HG02970 (cell line): ENCODE measurements at regions not wholly inside any gene's neighbourhood (a gene's known extent, or its start where the extent isn't known, plus 50 kb on each side); places are given as distances from the start of the nearest gene placed in this dataset.

Experiments
- ATAC-seq: cut with Tn5 transposase; IDR thresholded peaks from one replicate; pipeline ENCODE4 v1.9.1; 2021; ENCODE audit warnings: mild to moderate bottlenecking, moderate library complexity, moderate number of reproducible peaks; ENCODE audit not compliant: unreplicated experiment, low FRiP score

- no peak for ATAC-seq
Measured at GRCh38 chr1:221631556-221631955, 110.3 kb downstream of the DUSP10 start.

- no peak for ATAC-seq
Measured at GRCh38 chr1:221632072-221632471, 109.8 kb downstream of the DUSP10 start.

DNA sequence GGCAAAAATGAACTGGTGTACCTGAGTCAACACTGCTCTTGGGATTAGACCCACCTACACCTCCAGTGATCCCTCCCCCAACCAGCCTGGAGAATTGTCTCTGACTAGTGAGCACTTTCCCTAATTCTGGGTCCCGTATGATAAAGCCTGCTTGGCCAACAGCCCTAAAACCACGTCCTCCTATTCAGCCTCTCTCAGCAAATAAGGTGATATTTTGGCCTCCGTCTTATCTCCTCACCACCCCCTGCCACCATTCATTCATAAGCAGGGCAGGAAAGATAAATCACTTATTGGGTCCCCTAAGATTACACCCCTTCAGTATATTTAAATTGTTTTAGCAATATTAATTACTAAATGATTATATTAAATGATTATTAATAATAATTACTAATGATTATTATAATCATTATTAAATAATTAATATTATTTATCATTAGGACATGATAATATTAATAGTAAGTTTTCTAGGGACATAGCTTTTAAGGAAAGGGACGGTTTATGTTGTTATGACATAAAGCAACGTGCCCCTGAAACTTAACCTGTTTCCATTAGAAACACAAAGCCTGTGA, 108.0 kb downstream of the DUSP10 start:
- no peak for ATAC-seq

- ATAC-seq = no peak
Measured at GRCh38 chr1:221634606-221635005, 107.3 kb downstream of the DUSP10 start.

DNA sequence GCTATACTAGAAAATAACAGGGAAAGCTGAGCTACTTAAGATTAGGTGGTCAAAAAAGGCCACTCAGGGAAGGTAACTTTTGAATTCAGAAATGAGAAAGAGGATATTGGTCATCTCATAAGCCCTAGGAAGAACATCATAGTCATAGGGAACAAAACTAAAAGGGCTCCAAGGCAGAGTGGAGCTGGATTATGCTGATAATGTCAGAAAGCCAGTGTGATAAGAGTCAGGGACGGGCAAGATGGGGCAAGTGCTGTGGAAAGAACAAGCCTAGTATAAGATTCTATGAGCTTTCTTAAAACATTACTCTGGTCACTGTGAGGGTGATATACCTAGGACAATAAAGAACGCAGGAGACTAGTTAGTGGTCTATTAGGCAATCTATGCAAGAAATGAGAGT, 106.6 kb downstream of the DUSP10 start:
- ATAC-seq = no peak

GRCh38 chr1:221636096-221636495, 105.8 kb downstream of the DUSP10 start:
- no peak for ATAC-seq

DNA sequence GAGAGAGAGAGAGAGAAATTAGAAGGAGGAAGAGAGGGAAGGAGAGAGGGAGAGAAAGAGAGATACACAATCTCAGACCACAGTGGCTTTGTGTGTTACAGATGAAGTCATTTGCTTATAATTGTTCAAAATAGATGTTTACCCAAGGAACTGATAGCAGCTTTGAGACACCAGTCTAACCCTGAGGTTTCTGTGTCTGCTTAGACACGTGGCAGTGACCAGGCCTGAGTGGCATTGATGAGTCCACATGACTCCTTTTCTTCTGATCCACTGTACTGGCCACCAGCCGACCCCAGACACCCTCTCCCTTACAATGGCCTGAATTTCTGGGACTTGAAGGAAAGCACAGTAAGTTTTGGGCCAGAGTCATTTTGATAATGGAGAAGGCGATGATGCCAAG, 104.9 kb downstream of the DUSP10 start:
- ATAC-seq = no peak

DNA sequence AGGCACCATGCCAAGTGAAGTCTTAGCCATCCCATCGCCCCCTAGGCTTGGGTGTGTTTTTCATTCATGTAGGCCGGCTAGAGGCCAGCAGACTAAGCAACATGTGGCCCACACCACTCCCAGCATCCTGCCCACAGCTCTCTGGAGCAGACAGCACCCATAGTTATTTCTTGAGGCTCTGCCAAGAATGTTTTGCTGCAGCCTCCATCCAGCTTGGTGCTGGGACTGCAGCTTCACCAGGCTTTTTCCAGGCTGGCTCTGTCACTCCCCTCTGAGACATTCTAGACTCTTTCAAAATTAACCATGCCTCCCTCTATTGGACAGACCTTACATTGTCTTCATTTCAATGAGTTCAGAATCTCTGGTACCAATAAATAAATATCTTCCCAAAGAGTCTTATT, 104.2 kb downstream of the DUSP10 start:
- ATAC-seq = no peak

- no peak for ATAC-seq
Measured at GRCh38 chr1:221638595-221638994, 103.3 kb downstream of the DUSP10 start.

DNA sequence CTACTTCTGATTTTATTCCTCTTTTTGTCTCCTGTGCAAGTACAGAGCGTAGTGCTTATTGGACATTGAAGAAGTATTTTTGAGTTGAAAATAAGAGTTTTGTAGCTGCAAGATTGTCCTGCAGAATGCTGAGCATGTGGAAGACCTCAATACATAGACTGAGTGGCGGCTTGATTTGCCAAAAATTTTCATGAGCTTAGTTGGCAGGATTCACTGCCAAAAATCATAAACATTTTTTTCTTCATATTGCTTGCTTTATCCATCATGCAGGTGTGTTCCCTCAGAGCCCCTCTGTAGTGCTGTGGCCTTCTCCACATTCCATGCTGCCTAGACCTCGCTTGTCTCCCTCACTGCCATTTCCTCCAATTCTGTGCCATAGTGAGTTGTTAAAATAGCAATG, 100.1 kb downstream of the DUSP10 start:
- ATAC-seq = no peak

DNA sequence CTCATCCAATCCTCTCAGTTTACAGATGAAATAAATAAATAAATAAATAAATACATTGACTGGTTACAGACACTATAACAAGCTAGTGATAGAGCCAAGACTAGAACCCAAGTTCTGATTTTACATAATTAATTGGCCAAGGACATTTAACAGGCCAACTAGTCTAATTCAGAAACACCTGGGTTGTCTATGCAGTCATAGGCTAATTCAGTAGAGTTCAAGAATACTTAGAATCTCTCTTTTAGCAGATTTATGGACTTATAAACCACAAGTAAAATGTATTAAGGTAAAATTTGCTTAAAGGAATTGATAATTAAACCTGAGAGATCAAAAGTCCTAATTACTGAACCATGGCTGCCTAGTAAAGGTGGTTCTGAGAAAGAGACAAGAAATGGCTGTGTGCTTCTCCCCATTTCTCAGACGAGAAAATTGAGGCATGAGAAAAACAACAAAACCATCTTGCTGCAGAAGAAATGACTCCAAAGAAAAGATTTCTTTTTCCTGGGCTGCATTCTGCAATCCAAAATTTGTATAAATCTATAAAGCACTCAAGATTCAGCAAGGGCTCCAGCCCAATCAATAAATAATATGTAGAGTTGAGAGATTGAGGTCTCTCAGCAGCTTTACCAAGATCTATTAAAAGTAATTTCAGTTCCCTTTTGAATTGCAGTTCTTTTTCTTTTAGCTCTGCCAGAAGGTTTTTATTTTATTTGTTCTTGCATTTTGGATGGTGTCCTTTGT, 98.3 kb downstream of the DUSP10 start:
- no peak for ATAC-seq

- no peak for ATAC-seq
Measured at GRCh38 chr1:221644145-221644448, 97.8 kb downstream of the DUSP10 start.

GRCh38 chr1:221644663-221645258, 97.1 kb downstream of the DUSP10 start:
- ATAC-seq = no peak

GRCh38 chr1:221648201-221648600, 93.7 kb downstream of the DUSP10 start:
- ATAC-seq = no peak
